ENCODE measurements at regions not wholly inside any gene's neighbourhood (a gene's known extent, or its start where the extent isn't known, plus 50 kb on each side); places are given as distances from the start of the nearest gene placed in this dataset.

DNA sequence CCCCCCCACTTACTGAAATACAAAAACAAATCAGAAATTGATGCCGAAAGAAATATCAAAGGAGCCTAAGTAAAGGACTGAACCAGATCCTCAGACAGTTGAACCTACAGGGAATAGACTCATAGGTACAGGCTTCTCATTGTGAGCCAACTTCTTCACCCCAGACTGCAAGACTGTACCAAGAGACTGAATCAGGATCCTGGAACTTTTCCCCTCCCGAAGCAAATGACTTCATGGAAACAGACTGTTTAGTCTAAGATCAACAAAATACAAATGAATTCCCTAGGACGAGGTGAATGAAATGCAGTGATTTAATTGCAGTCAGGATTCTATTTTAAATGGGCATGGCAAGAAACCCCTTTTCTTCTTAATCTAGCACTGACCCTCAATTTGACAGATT is 53.6 kb upstream of the RNF152 start:
- DNase-seq: no peak
- Mint-ChIP-seq H3K27me3 (peaks cover 5 to 10% of the 10 kb centered on the region in 2 donors), H3K36me3 (no peaks in the 10 kb centered on the region), H3K27ac (no peak overlapping the region), H3K4me1 (peaks cover 12 to 23% (median 18%) of the 10 kb centered on the region in 3 donors), H3K4me3 (no peak overlapping the region), H3K9me3 (no peaks in the 10 kb centered on the region)
- 83% methylated on average over 1 of the region's 3 CpGs for whole genome bisulfite sequencing (ENCODE audit: insufficient coverage)
- H3K27me3 ChIP-seq (replicated peaks in 1 of 2; ENCODE audit: control insufficient read depth in 2 of 2, extremely low read depth in 1 of 2, insufficient read depth in 2 of 2, low read length in 1 of 2): no peaks in the 10 kb centered on the region
- peaks cover 0 to 3% of the 10 kb centered on the region in 2 experiments for H3K4me1 ChIP-seq (ENCODE audit: control insufficient read depth in 1 of 2, extremely low read depth in 1 of 2, insufficient read depth in 2 of 2, low read length in 2 of 2)
- ChIA-PET POLR2A (no interaction called here), CTCF (no interaction called here)
- H3K27ac ChIP-seq (ENCODE audit: low read length): no peak overlapping the region
- no peak overlapping the region for H3K4me3 ChIP-seq (ENCODE audit: control insufficient read depth in 1 of 2, extremely low read depth in 1 of 2, low read length in 1 of 2)
- H3K9me3 ChIP-seq: no peaks in the 10 kb centered on the region
- H3K36me3 ChIP-seq (ENCODE audit: control insufficient read depth in 2 of 2, extremely low read depth in 1 of 2, insufficient read depth in 1 of 2, low read length in 1 of 2): no peaks in the 10 kb centered on the region
- ATAC-seq (replicated peaks in 1 of 4): no peak

DNA sequence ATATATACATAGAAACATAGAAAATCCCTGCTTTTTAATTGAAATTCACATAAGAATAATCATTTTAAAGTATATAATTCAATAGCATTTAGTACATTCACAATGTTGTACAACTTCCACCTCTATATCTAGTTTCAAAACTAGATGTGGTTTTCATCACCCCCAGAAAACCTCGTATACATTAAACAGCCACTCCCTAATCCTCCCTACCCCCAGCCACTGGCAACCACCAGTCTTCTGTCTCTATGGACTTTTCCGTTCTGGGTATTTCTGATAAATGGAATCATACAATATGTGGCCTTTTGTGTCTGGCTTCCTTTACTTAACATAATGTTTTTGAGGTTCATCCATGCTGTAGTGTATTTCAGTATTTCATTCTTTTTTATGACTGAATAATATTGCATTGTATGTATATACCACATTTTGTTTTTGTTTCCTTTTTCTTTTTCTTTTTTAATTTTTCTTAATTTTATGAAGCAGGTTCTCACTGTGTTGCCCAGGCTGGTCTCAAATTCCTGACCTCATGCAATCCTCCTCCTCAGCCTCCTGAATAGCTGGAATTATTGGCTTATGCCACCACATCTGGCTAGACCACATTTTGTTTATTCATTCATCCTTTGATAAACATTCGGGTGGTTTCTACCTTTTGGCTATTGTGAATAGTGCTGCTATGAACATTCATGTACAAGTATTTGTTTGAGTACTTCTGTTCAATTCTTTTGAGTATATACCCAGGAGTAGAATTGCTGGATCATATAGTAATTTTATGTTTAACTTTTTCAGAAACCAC is 50.6 kb upstream of the RNF152 start:
- no peak for ATAC-seq (replicated peaks in 1 of 4)
- H3K4me3 Mint-ChIP-seq: no peak overlapping the region
- H3K4me1 ChIP-seq (ENCODE audit: control insufficient read depth in 1 of 2, extremely low read depth in 1 of 2, insufficient read depth in 2 of 2, low read length in 2 of 2): peaks cover 0 to 3% of the 10 kb centered on the region in 2 experiments
- no peaks in the 10 kb centered on the region for H3K9me3 ChIP-seq
- no peak overlapping the region for H3K27ac Mint-ChIP-seq
- peaks cover 0 to 3% (median 3%) of the 10 kb centered on the region in 3 donors for H3K9me3 Mint-ChIP-seq
- DNase-seq: no peak
- H3K36me3 Mint-ChIP-seq: no peaks in the 10 kb centered on the region
- H3K4me3 ChIP-seq (ENCODE audit: control insufficient read depth in 1 of 2, extremely low read depth in 1 of 2, low read length in 1 of 2): no peak overlapping the region
- no peaks in the 10 kb centered on the region for H3K36me3 ChIP-seq (ENCODE audit: control insufficient read depth in 2 of 2, extremely low read depth in 1 of 2, insufficient read depth in 1 of 2, low read length in 1 of 2)
- CTCF ChIA-PET: no interaction called here
- POLR2A ChIA-PET: no interaction called here
- H3K27me3 ChIP-seq (replicated peaks in 1 of 2; ENCODE audit: control insufficient read depth in 2 of 2, extremely low read depth in 1 of 2, insufficient read depth in 2 of 2, low read length in 1 of 2): no peaks in the 10 kb centered on the region
- no CpG with 5 or more reads among the region's 3 CpGs for WGBS (ENCODE audit: insufficient coverage)
- H3K27ac ChIP-seq (ENCODE audit: low read length): no peak overlapping the region
- H3K27me3 Mint-ChIP-seq: peaks cover 5 to 10% of the 10 kb centered on the region in 2 donors
- H3K4me1 Mint-ChIP-seq: peaks cover 14 to 22% (median 22%) of the 10 kb centered on the region in 3 donors

All from T-cell (primary cell).